Right ventricle myocardium inferior (tissue), 1 donor: ENCODE measurements at regions not wholly inside any gene's neighbourhood (a gene's known extent, or its start where the extent isn't known, plus 50 kb on each side); places are given as distances from the start of the nearest gene placed in this dataset.
"Not testable (repeated sequence)": the region's sequence is repeated elsewhere in the genome, so short reads cannot be mapped to it uniquely, and the experiment has no call there.

ENCODE experiments used
- ATAC-seq: fragments of 200-7000 bp; cut with Tn5 transposase; one replicate; pipeline ENCODE4 v1.9.1; 2020; ENCODE audit warnings: mild to moderate bottlenecking, moderate library complexity
- DNase-seq: peaks from one replicate; pipeline ENCODE4 v3.0.0; 2021; ENCODE audit errors: missing footprints
- intact Hi-C: fragments of 100-400 bp; cut with DNase I; formaldehyde crosslinking; loops from one replicate; pipeline ENCODE4 v1.11.0; 2022
- donor health status: DM: no; HTN: yes; CAD: no; lungs with severe emphysema.

- intact Hi-C loops = no loop called here
- no peak for DNase-seq
- ATAC-seq = no peak
Measured at GRCh38 chr9:104264431-104264830, 170.3 kb downstream of the SMC2 start.

DNA sequence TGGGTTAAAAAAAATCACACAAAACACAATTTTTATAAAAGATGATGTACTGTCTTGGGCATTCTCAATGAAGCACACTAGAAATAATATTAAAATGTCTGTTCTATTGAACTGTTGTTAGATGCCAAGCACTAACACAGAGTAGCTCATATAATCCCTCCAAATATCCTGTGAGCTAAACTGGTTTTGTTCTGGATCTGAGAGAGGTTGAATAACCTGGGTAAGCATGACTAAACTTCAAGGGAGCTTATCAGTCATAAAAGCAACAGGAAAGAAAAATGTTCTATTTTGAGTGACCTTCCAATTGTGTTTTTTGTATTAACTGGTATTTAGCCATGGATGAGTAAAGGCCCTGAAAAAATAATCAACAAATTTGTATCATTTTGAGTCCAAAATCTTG, 175.3 kb downstream of the SMC2 start:
- intact Hi-C loops = no loop called here
- DNase-seq (no peak), ATAC-seq (no peak)

DNA sequence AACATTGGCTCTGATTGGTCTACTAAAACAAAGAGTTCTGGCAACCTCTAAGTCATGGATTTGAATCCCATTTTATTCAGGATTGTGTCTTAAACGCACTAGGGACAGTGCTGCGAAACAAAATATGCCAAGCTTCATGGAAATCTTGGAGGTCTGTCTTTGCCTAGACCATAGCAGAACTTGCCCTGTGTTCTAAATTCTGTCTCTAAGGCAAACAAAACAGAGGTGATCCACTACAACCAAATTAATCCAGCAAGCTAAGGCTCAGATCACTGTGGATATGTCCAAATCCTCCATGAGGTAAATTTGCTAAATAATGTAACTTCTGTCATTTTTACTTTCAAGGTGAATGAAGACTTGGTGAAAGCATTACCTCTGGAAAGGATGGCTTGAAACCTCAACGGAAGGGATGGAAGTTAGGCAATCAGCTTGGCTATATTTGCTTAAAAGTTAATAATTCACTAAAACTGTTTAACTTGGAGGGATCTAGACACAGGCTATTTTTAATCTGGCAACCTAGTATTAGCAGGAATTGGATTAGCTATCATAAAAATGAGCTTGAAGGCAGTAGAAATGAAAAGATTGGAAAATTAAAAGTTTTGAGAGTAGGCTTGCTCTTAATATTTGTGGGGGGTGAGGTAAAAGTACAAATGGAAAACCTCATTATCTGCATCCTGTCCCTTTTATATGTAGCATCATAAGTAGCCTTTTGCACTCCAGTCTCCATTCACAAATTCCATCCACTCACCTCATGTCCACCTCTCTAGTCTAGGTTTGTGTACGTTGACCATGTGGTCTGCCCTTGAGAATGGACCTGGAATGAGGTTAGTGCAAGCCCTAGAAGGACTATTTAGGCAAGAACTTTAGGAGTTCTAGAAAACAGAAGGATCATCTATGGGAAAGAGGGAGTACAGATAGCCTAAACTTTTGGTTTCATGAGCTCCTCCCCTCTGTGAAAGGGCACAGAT, 176.2 kb downstream of the SMC2 start:
- DNase-seq (no peak), ATAC-seq (no peak)
- intact Hi-C loops = no loop called here

GRCh38 chr9:104276709-104277245, 182.7 kb downstream of the SMC2 start:
- intact Hi-C loops = no loop called here
- ATAC-seq (no peak), DNase-seq (no peak)

- intact Hi-C loops = no loop called here
- DNase-seq (no peak), ATAC-seq (no peak)
Measured at GRCh38 chr9:104278929-104279496, 184.9 kb downstream of the SMC2 start.

DNA sequence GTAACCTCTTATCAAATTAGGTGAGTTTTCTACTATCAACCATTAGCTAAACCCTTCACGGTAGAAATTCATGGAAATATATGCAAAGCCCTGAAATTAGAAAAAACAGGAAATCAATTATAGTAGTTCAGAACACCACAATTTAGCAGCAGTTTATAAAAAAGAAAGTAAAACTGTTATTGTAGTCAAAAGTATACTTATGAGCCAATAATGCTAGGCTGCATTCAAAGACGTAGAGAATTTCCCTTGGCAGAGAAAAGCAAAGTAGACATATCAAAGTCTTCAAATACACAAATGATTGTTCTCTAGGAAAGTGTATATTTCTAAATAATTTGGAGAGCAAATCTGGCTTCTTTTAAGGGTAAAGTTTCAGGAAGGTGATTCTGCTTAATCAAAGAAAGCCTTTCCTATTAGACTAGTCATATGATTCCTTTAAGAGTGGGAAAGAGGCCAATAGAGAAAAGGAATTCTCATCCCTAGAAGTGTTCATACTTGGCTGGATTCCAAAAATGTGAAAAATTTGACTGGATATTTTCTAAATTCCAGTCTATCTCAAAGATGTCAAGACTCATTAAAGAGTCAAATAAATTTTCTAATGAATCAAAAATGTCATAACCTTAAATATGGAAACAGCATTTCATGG, 185.5 kb downstream of the SMC2 start:
- intact Hi-C loops = no loop called here
- DNase-seq (no peak), ATAC-seq (no peak)

DNA sequence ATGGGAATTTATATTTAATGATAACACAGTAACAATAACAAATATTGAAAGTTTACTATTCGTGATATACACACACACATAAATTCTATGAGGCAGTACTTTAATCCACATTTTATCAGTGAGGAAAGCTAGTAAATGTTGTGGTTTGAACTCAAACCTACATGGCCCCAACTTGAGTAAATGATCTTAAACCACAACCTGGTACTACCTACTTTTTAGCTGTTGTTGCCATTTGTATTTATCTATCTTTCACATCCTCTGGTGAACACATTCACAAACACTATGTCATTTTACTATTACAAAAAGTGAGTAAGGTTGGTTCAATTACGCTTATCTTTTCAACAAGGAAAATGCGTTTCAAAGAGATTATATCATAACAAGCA, 186.1 kb downstream of the SMC2 start:
- DNase-seq = no peak
- ATAC-seq = no peak
- intact Hi-C loops = no loop called here

GRCh38 chr9:104280711-104281110, 186.6 kb downstream of the SMC2 start:
- intact Hi-C loops = no loop called here
- ATAC-seq = no peak
- no peak for DNase-seq

DNA sequence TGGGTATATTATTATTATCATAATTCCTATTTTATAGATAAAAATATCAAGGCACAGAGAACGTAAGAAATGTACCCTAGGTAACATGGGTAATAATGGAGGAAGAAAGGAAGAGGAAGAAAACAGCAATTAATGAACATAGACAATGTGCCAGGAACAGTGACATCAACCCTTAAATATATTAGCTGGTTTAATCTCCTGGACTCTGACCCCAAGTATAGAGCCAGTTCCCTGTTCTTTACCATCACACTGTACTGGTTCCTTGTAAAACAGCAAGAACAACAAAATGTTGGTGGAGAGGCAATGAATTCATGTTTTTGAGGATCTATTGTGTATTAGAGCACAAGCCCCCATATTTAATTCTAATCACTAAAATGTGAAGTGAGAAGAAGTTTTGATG, 192.1 kb downstream of the SMC2 start:
- no peak for ATAC-seq
- intact Hi-C loops = no loop called here
- no peak for DNase-seq

- intact Hi-C loops = no loop called here
- no peak for DNase-seq
- no peak for ATAC-seq
Measured at GRCh38 chr9:104286799-104287198, 192.7 kb downstream of the SMC2 start.

- intact Hi-C loops = no loop called here
- no peak for DNase-seq
- ATAC-seq = no peak
Measured at GRCh38 chr9:104287253-104287878, 193.3 kb downstream of the SMC2 start.

DNA sequence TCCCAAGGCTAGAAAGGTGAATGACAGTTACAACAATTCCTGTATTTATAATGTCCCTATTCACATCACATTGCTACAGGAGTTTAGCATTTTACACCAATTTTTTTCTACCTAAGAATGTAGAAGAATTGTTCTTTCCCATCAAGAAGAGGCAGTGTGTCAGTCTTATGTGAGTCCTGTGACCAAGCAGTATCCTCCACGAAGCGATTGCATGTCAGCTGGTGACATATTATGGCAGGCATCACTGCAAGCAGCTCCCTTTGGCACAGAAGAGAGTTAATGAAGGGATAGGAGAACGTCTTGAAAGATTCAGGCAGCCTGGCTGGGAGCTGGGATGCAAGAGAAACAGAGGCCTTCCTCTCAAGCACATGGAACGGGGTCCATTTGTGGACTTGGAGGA, 199.8 kb downstream of the SMC2 start:
- ATAC-seq = no peak
- DNase-seq = no peak
- intact Hi-C loops = no loop called here

GRCh38 chr9:104300124-104300523, 203.9 kb upstream of the OR13F1 start:
- DNase-seq (no peak), ATAC-seq (no peak)
- intact Hi-C loops = no loop called here

GRCh38 chr9:104301755-104302154, 202.3 kb upstream of the OR13F1 start:
- intact Hi-C loops = no loop called here
- ATAC-seq = no peak
- DNase-seq = no peak

DNA sequence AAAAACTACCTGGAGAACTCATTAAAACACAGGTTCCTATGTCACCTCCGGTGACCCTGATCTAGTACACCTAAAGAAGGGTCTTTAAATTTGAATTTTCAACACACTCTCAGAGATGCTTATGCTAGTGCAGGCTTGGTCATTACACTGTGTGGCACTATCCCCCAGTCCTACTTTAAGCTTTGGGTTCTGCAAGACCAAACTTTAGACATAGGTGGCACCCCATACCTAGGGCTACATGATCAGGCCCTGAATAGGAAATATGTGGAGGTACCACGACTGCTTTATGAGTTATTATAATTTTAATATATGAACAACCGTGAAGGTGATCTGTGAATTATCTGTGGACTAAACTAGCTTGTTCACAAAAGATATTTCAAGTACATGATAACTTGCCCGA, 201.3 kb upstream of the OR13F1 start:
- intact Hi-C loops = no loop called here
- ATAC-seq (no peak), DNase-seq (no peak)

DNA sequence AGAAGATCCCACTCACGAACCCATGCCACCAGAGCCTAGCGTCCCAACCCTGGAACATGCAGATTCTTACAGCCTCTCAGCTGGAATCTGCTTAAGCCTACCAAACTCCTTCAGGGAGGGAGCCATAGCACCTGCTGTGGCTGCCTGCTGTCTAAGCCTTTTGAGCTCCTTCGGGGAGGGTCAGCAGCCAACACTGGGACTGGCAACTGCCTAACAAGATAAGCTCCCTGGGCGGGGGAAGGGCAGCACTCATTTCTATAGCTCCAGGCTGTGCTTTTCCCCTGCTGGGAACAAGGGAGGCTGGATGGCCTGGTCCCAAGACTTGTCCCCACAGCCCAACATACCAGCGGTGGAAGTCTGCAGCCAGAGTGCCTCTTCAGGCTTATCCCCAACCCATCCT, 199.1 kb upstream of the OR13F1 start:
- ATAC-seq (no peak), DNase-seq (no peak)
- intact Hi-C loops = no loop called here

DNA sequence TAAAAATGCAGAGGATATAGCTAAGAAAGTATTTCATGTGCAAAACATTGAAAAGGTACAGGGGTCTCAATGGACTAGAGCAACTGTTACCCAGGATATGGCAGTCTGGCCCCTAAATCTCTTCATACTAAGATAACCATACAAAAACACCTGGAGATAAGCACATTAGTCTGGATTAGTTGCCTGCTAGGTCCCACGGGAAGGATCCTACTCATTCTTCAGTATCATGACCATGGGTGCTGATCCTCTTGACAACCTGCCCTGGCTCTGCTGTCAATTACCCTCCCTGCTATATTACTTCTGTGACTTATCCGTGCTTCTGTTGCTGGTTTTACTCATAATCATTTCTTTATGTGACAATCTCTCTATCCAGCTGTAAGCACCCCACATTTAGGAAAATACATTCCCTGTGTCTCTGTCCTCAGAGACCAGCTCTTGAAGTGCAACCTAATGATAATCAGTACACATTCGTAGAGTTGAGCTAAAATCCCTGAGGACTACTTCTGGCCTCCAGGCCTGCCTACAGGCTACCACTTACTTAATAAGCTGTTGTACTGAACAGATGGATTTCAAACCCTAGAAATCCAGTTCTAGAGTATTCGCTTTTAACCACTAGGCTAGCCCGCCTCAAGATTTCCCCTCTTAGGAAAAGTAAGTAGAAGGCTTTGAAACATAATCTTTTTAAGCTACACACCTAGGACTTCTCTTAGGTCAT, 190.5 kb upstream of the OR13F1 start:
- intact Hi-C loops = no loop called here
- ATAC-seq (no peak), DNase-seq (no peak)

- intact Hi-C loops, DNase-seq, ATAC-seq: not testable (repeated sequence)
Measured at GRCh38 chr9:104316201-104317009, 187.7 kb upstream of the OR13F1 start.
